Pons (tissue), 1 donor: ENCODE measurements at regions not wholly inside any gene's neighbourhood (a gene's known extent, or its start where the extent isn't known, plus 50 kb on each side); places are given as distances from the start of the nearest gene placed in this dataset.
"Not testable (repeated sequence)": the region's sequence is repeated elsewhere in the genome, so short reads cannot be mapped to it uniquely, and the experiment has no call there.

Experiments used
- DNase-seq: peaks from one replicate; pipeline ENCODE4 v3.0.0-alpha.2; 2016; ENCODE audit warnings: low spot score

- DNase-seq, result no peak
These were observed 63.3 kb upstream of the VIPR2 start for GRCh38 chr7:159207951-159208350.

DNA sequence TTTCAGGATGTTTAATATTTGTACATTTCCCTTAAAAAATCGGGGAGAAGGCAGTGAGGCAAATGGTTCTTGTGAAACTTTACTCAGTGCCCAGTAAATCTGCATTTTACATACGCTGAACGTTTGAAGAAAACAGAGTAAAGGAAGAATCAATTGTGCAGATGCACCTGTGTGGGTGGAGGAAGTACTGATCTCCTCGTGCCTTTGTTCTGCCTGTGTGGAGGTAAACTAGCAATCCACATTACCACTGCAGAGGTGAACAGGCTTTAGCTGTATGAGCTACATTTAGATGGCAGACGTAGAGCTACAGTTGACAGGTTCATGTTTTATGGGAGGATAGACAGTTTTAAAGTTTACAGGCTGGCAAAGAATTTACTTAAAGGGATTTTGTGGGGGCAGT, 62.7 kb upstream of the VIPR2 start:
- DNase-seq, result no peak

DNA sequence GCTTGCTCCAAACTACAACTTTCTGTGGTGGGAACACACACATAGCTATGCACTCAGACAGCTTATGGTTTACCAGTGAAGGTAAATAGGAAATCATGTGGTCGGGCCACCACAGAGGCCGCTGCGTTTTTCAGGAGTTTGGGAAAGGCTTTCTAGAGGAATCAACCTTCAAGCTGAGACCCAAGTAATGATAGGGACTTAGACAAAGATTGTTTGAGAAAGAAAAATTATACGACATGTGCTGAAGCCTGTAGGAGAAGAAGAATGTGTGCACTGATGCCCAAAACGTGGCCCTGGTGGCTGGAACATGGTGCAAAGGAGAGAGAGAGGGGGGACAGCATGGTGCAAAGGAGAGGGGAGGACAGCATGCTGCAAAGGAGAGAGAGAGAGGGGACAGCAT, 61.2 kb upstream of the VIPR2 start:
- no peak for DNase-seq

- DNase-seq, result no peak
These were observed 60.0 kb upstream of the VIPR2 start for GRCh38 chr7:159204664-159205063.

- DNase-seq, result not testable (repeated sequence)
These were observed 58.6 kb upstream of the VIPR2 start for GRCh38 chr7:159203253-159203652.

GRCh38 chr7:159201722-159202330, 57.2 kb upstream of the VIPR2 start:
- no peak for DNase-seq

GRCh38 chr7:159200421-159200820, 55.8 kb upstream of the VIPR2 start:
- DNase-seq, result no peak

- no peak for DNase-seq
These were observed 53.5 kb upstream of the VIPR2 start for GRCh38 chr7:159198016-159198724.

GRCh38 chr7:159197066-159197975, 52.7 kb upstream of the VIPR2 start:
- no peak for DNase-seq

- no peak for DNase-seq
These were observed 51.9 kb upstream of the VIPR2 start for GRCh38 chr7:159196584-159196983.

DNA sequence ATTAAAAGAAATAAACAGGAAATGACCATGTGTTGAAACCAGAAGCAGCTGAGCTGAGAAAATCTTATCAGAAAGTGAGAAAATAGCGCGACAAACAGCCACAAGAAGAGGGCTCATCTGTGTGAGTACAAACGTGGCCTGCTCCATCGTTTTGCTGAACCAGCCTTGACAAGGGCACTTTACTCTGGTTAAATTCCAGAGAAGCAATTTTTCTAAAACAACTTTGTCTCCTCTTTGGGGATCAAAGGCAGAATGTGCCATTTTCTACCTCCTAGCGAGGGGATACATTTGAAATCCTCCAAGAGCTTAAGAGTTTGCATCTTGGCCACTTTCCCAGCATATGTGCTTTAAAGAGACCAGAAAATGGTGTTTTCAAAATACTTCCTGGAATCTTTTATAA, 51.3 kb upstream of the VIPR2 start:
- DNase-seq, result no peak
